ENCODE measurements at regions not wholly inside any gene's neighbourhood (a gene's known extent, or its start where the extent isn't known, plus 50 kb on each side); places are given as distances from the start of the nearest gene placed in this dataset.

- no peak overlapping the region for H3K4me3 ChIP-seq (ENCODE audit: low read depth, low read length)
- TF ChIP-seq CTCF (IDR thresholded peaks at IDR 0.05; ENCODE audit: borderline replicate concordance, insufficient read depth, low read depth, low read length), result no peak
Observed at GRCh38 chr4:147349193-147349592, 131.7 kb upstream of the EDNRA start.

DNA sequence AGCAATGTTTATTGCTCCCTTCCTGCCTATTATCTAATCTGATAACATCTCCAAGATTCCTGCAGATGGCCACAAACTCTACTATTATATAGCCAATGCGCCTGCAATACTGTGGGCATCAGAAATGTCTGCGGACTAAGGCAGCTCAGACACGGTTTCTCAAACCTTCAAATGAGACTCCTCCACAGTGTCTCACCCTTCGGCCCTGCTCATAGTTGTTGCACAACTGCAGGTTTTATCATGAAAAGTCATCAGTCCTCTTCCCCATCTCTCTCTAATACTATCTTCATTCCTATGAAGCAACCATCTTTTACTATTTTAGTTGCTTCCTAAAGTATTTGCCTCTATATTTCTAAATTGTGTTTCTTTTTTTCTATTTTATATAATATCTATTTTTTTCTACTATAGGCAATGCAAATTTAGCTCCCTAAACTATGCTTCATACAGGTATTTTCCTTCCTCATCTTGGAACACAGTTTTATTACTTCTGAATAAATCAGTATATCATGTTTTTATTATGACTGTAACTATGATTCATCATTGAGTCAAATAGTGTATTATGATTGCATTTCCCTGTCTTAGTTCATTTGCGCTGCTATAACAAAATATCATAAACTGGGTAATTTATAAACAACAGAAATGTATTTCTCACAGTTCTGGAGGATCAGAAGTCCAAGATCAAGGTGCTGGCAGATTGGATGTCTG is 129.7 kb upstream of the EDNRA start:
- no peak for TF ChIP-seq CTCF (IDR thresholded peaks at IDR 0.05; ENCODE audit: borderline replicate concordance, insufficient read depth, low read depth, low read length)
- no peak overlapping the region for H3K4me3 ChIP-seq (ENCODE audit: low read depth, low read length)

GRCh38 chr4:147354237-147354636 is 126.7 kb upstream of the EDNRA start:
- no peak for TF ChIP-seq CTCF (IDR thresholded peaks at IDR 0.05; ENCODE audit: borderline replicate concordance, insufficient read depth, low read depth, low read length)
- H3K4me3 ChIP-seq (ENCODE audit: low read depth, low read length), result no peak overlapping the region

- no peak for TF ChIP-seq CTCF (IDR thresholded peaks at IDR 0.05; ENCODE audit: borderline replicate concordance, insufficient read depth, low read depth, low read length)
- H3K4me3 ChIP-seq (ENCODE audit: low read depth, low read length), result no peak overlapping the region
Observed at GRCh38 chr4:147355032-147355656, 125.8 kb upstream of the EDNRA start.

DNA sequence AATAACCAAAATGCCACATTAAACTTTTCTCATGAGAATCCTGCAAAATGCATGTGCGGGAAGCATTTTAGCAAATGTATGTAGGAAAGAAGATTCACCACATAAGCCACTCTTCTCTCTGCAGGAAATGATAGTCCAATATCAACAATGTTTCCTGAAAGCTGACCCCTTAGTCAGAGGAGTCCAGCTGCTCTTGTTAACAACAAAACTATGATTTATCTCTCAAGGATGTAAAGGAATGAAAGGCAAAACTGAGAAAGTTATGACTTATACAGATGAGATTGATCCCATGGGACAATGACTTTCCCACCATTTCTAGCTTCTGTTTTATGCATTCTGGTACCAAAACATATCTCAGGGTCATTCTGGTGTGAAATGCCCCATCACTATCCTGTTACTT is 125.0 kb upstream of the EDNRA start:
- no peak for TF ChIP-seq CTCF (IDR thresholded peaks at IDR 0.05; ENCODE audit: borderline replicate concordance, insufficient read depth, low read depth, low read length)
- no peak overlapping the region for H3K4me3 ChIP-seq (ENCODE audit: low read depth, low read length)

GRCh38 chr4:147360301-147360700 is 120.6 kb upstream of the EDNRA start:
- H3K4me3 ChIP-seq (ENCODE audit: low read depth, low read length), result no peak overlapping the region
- TF ChIP-seq CTCF (IDR thresholded peaks at IDR 0.05; ENCODE audit: borderline replicate concordance, insufficient read depth, low read depth, low read length), result no peak

GRCh38 chr4:147361726-147362125 is 119.2 kb upstream of the EDNRA start:
- TF ChIP-seq CTCF (IDR thresholded peaks at IDR 0.05; ENCODE audit: borderline replicate concordance, insufficient read depth, low read depth, low read length), result no peak
- no peak overlapping the region for H3K4me3 ChIP-seq (ENCODE audit: low read depth, low read length)

Data from GM12875 (cell line).